HG02759 (cell line): ENCODE measurements at regions not wholly inside any gene's neighbourhood (a gene's known extent, or its start where the extent isn't known, plus 50 kb on each side); places are given as distances from the start of the nearest gene placed in this dataset.
"Not testable (repeated sequence)": the region's sequence is repeated elsewhere in the genome, so short reads cannot be mapped to it uniquely, and the experiment has no call there.

Experiments
- ATAC-seq: cut with Tn5 transposase; IDR thresholded peaks from one replicate; pipeline ENCODE4 v1.9.1; 2021; ENCODE audit warnings: mild to moderate bottlenecking, moderate library complexity; ENCODE audit not compliant: unreplicated experiment

DNA sequence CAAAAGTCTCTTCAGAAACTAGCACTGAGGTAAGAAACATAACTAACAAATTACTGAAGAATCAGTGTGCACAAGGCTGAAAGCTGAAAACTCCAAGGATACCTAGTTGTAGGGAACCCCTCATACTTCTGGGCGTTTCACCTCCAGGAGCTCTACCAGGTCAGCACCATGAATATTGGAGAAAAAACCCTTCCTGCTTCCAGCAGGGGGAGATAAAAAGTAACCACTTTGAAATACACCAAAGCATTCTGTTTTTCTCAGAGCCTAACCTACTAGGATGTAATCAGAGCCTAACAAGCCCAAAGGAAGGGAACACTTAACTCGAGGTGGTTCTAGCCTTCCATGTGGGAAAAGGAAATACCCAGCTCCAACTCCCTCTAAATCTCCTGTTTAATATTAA lies 175.8 kb upstream of the MME start:
- no peak for ATAC-seq

DNA sequence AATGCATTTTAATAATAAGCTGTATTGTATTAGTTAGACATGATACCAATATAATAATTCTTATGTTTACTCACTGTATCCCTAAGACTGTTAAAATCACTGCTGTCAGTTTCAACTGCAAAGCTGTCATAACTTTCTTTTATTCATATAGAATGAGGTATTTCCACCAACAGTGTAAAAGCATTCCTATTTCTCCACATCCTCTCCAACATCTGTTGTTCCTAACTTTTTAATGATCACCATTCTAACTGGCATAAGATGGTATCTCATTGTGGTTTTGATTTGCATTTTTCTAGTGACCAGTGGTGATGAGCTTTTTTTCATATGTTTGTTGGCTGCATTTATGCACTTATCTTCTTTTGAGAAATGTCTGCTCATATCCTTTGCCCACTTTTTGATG lies 177.6 kb upstream of the MME start:
- ATAC-seq, result not testable (repeated sequence)

DNA sequence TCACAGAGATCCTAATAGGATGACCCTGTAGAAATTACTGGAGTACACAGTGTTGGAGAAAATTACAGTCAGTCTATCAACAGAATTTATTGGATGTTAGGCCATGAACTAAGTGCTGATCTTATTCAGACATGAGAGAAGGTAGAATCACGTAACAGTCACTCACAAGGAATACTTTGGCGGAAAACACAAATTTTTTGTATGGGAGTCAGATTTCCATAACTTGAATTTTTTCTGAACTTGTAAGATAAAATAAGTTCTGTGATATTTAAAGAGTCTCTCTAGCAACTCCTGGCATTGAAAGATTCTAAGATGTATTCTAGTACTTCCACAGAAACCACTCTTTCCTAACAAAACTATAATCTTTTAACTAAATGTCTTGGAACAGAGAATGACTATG lies 178.8 kb upstream of the MME start:
- no peak for ATAC-seq

DNA sequence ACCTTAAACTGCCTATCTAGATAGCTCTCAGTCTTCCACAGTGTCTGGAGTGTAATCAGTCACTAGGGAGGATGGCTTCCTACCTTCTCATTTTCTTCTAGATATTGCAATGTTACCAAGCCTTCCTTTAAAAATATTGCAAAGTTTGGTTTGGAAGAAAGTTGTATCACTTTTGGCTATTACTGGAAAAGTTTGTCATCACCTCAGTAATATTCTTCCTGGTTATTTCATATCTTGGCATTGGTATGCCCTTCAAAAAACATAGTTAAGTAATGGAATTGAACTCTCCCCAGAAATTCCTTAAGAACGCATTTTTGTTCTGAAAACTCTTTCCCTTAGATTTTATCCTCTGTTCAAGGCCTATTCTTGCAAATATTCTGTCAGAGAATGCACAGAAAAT lies 179.3 kb upstream of the MME start:
- no peak for ATAC-seq

DNA sequence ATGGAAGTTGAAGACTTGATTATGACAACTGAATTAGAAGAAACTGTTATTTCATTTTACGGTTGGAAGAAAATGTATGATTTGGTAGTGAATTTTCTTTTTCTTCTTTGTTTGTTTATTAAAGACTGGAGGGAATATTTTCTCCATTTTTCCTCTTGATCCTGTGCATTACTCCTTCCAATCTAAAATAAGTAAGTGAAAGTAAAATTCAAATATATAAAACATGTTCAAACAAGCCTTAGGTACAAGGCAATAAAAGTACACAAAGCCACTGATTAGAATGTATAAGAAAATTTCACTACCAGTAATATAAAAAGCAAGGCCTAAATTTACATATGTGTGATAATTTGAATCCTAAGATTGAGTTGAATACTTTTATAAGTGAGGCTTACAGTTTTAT lies 181.2 kb upstream of the MME start:
- ATAC-seq, result no peak

DNA sequence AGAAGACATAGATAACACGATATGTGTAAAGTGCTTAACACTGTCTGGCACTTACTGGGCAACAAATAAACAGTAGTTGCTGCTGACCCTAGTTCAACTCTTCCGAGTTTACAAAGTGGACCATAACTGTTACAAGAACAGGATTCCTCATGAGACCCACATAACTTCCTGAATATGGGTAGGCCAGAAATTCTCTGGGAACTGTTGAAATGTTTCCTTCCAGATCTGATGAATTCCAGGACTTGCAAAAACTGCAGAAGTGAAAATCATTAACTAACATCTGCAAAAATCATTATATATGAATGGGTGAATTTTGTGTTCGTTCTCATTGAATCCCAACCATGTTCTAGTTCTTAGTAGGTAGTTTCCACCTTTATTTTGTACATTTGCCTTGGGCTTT lies 181.7 kb upstream of the MME start:
- no peak for ATAC-seq

DNA sequence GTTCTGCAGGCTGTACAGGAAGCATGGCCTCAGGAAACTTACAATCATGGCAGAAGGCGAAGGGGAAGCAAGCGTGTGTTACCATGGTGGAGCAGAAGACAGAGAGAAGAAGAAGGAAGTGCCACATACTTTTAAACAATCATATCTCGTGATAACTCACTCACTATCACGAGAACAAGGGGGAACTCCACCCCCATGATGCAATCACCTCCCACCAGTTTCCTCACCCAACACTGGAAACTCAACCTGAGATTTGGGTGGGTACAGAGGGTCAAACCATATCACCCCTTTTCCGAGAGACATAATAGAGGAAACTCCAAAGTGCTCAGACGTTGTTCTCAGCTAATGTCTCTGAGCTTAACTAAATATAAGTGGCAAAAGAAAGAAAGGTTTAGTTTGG lies 186.3 kb upstream of the MME start:
- no peak for ATAC-seq

DNA sequence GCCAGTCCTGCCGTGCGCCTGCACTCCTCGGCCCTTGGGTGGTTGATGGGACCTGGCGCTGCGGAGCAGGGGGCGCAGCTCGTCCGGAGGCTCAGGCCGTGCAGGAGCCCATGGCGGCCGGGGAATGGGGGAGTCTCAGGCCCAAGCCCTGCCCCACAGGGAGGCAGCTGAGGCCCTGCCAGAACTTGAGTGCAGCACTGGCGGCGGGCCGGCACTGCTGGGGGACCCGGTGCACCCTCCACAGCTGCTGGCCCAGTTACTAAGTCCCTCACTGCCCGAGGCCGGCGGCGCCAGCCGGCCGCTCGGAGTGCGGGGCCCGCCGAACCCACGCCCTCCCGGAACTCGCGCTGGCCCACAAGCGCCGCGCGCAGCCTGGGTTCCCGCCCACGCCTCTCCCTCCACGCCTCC lies 190.9 kb upstream of the MME start:
- no peak for ATAC-seq

DNA sequence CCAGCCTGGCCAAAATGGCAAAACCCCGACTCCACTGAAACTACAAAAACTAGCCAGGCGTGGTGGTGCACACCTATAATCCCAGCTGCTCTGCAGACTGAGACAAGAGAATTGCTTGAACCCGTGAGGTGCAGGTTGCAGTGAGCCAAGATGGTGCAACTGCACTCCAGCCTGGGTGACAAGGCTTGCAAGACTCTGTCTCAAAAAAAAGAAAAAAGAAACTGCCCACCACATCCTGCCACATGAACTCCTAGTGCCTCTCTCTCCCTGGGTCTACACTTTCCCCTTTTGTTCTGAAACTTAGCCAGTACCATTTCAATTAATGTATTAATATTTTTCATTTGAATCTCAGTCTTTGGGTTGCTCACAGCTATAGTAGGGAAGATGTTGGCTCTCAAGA lies 192.2 kb upstream of the MME start:
- no peak for ATAC-seq

DNA sequence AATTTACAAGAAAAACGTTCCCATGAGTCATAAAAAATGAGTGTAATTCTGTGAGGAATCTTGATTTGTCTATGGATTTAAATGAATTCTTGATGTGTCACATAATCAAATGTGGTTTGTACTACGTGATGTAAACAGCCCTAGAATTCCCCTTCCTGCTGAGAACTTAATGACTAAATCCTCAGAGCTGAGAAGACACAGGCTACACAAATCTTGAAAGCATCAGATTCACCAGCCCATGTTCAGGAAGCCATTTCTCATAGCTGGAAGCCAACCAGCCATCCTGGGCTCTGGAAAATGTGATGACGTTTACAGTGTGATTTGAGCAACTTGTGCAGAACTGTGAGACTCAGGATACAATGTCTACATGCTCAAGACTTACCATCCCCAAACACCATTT lies 193.7 kb upstream of the MME start:
- no peak for ATAC-seq

DNA sequence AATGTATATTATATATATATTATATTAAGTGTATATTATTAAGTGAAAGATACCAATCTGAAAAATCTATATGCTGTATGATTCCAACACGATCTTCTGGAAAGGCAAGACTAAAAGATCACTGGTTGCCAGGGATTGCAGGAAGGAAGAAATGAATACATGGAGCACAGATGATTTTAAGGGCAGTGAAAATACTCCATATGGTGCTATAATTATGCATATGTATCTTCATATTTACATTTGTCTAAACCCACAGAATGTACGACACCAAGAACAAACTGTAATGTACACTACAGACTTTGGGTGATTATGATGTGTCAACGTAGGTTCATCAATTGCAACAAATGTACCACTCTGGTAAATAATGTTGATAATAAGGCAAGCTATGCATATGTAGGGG lies 194.7 kb upstream of the MME start:
- ATAC-seq, result no peak

DNA sequence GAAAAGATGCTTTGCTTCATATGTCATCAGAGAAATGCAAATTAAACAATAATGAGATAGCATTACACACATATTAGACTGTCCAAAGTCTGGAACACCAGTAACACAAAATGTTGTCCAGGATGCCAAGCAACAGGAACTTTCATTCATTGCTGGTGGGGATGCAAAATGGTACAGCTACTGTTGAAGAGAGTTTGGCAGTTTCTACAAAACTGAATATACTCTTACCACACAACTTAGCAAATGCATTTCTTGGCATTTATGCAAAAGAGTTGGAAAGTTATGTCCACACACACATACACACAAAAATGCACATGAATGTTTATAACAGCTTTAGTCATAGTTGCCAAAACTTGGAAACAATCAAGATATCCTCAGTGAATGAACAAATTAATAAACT lies 195.2 kb upstream of the MME start:
- ATAC-seq, result no peak

DNA sequence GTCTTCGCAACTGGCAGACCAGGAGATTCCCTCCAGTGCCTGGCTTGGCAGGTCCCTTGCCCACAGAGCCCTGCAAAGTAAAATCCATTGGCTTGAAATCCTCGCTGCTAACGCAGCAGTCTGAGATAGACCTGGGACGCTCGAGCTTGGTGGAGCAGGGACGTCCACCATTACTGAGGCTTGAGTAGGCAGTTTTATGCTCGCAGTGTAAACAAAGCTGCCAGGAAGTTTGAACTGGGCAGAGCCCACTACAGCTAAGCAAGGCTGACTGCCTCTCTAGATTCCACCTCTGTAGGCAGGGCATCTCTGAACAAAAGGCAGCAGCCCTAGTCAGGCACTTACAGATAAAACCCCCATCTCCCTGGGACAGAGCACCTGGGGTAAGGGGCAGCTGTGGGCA lies 205.0 kb upstream of the MME start:
- no peak for ATAC-seq

DNA sequence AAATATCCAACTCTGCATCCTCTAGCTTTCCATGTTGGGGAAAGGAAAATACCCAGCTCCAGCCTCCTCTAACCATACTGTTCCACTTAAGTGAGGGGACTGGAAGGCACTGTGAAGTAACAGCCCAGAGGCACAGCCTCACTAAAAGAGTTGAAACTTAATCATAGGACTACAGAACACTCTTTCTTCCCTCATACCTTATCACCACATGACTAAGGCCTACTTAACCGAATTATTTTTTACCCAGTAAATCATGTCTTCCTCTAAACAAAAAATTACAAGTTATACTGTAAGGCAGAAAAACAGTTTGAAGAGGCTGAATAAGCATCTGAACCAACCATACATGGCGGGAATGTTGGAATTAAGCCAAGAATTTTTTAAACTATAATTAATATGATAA lies 207.4 kb upstream of the MME start:
- no peak for ATAC-seq

DNA sequence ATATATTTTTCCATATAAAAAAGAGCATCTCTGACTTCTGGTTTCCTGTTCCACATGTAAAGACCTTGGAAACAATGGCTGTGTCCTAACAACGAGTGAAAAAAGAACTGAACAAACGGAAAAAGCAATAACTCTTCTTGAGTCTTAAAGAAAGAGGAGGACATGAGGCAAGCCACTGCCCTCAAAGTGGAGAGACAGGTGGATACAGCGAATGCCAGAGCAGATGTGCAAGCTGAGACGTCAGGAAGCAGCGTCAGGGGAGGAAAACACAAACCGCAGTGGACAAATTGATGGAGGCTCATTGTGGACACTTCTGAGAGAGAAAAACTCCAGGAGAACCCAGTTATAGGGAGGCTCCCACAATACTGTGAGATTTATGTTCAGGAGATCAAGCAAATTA lies 208.0 kb upstream of the MME start:
- no peak for ATAC-seq

DNA sequence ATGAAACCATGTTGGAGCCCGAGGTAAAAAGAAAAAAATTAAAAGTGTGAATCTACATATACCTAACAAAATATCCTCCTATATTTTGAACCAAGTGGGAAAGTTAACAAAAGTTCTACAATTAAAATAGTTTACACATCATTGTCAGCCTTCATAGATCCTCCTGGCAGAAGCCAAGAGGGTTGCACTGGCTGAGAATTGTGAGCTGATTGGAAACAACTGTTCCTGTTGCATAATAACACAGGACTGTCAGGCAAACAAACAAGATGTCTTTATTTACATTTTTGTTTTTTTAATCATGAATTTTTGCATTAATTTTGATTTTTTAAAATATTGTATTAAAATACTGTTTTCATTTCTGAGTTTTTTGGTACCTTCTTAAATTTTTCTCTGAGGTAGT lies 215.2 kb upstream of the MME start:
- ATAC-seq, result no peak

DNA sequence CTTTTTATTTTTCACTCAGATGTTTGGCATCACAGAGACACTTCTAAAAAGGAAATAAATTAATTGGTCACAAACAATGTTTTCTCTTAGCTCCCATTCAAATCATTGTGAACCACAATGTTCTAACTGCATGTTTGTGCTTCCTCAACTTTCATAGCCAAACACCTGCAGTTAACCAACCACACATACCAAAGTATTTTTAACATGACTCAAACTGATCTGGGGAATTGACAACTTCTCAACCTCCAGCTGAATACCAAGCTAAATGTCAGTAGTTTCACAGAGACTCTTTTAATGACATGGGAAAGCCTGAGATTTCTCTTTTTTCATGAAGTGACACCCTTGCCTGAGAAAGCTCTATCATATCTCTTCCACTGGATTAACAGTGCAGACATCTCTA lies 217.9 kb upstream of the MME start:
- no peak for ATAC-seq

DNA sequence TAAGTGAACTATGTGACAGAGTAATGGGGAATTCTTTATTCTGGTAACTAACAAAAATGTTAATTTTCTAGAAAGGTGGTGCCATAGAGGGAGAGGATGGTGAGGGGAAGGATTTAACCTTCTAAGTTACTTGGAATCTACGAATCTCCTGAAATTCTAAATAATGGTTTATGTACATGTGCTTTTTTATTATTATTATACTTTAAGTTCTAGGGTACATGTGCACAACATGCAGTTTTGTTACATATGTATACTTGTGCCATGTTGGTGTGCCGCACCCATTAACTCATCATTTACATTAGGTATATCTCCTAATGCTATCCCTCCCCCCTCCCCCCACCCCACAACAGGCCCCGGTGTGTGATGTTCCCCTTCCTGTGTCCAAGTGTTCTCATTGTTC lies 227.1 kb upstream of the MME start:
- ATAC-seq, result not testable (repeated sequence)

DNA sequence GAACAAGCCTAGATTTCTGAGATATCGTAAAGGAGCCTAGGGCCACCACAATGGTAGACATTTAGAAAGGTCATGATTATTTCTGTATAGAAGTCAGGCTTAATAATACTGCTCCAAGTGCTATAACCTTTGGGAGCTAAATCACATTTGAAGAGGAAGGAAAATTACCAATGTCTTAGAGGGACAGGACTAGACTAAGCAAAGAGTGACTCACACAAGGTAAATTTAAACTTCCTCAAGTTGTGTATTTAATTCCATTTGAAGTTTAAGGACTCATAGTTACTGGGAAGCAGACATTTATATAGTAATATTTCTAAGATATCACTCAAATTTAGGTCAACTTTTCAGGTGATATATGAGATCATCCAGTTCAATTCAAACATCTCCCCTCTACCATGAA lies 227.6 kb upstream of the MME start:
- no peak for ATAC-seq

DNA sequence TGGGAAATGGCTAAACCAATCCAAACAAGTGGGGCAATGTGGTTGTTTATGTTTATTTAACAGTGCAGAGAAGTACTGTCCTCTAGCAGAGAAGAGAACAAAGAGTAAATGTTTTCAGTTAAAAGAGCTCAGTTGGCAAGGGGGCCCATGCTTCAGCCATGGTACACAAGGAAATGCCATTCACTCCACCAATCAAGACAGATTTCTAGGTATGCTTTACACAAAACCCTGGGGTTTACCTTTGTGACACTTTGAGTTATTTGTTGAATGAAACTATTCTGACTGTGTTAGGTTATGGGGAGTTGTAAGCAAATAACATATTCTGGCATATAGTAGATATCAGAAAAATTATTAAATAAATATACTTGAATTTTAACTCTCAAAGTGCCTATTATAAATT lies 228.5 kb upstream of the MME start:
- no peak for ATAC-seq

DNA sequence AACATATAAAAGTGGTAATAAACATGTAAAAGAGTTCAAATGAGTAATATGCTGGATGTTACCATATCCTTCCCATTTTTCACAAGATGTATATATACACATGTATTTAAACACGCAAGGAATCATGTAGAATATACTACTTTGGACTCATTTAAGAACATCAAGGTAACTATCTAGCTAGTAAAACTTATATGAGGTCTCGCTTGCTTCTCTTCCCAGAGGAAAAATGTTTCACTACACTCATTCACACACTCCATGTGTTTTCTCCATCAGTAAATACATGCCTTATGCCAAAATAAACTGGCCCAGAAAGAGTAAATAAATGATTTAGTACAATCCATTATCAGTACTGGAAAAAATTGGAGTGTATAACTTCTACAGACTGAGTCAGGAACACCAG lies 229.2 kb upstream of the MME start:
- ATAC-seq, result no peak

DNA sequence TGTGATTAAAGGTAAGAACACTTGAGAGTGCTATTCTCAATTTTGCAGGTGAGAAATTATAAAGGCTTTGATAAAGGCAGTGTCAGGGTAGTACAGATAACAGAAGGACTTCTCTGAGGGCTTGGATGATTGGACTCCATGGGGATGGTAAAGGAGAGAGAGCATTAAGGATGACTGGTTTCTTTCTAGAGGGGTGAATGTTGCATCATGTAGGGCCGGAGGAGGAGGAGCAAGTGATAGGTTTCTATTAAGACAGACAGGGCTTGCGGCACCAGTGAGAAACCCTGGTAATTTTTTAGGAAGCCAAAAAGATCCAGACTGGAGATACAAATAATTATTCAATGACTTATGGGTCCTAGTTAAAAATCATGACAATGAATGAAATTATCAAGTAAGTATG lies 230.7 kb upstream of the MME start:
- no peak for ATAC-seq

DNA sequence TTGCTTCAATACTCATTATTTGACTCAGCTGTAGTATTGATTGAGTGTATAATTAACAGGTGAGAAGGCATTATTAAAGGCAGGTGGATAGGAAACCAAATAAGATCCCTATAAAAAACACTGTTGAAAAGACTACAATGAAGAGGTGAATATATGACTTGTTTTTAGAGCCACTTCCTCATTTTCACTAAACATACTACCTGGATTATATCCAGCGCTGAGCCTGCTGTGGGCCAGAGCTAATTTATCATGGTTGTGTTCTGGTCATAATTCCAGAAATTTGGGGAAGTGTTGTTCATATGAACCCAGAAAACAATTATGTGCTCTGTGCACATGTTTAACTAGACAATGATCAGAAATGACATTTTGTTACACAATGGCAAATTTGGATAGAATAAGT lies 235.3 kb upstream of the MME start:
- no peak for ATAC-seq

DNA sequence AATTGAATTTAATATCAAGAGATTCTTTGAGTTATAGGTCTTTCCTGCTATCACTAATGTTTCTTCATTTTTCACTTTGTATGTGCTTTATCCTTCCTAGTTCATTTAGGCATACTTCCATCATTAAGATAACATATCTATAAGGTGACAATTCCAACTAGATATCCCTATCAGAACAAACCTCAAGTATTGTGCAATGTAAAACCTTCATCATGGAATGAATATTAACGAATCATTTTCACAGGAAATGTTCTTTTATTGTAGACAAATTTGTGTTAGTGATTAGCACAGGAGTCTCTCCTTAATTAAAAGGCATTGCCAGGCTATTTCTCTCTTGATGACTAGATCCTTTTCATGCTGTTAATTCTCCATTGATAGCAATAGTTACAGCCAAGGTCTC lies 236.5 kb upstream of the MME start:
- ATAC-seq, result no peak
